Fibroblast of pulmonary artery (primary cell): ENCODE measurements at regions not wholly inside any gene's neighbourhood (a gene's known extent, or its start where the extent isn't known, plus 50 kb on each side); places are given as distances from the start of the nearest gene placed in this dataset.
"Not testable (repeated sequence)": the region's sequence is repeated elsewhere in the genome, so short reads cannot be mapped to it uniquely, and the experiment has no call there.

Source experiments
- DNase-seq: peaks from one replicate; pipeline ENCODE4 v3.0.0-alpha.2; 2010; ENCODE audit warnings: low read depth
- H3K4me3 ChIP-seq: replicated peaks from 2 replicates; pipeline ENCODE4 v1.5.1; 2011; ENCODE audit warnings: low read depth, mild to moderate bottlenecking, control low read depth, low read length, moderate library complexity
- TF ChIP-seq, protein P1 (sequence below): IDR thresholded peaks from 2 replicates; pipeline ENCODE4 v1.5.1; 2011; ENCODE audit warnings: mild to moderate bottlenecking, control low read depth, low read length, inconsistent platforms; ENCODE audit errors: missing control alignments

DNA sequence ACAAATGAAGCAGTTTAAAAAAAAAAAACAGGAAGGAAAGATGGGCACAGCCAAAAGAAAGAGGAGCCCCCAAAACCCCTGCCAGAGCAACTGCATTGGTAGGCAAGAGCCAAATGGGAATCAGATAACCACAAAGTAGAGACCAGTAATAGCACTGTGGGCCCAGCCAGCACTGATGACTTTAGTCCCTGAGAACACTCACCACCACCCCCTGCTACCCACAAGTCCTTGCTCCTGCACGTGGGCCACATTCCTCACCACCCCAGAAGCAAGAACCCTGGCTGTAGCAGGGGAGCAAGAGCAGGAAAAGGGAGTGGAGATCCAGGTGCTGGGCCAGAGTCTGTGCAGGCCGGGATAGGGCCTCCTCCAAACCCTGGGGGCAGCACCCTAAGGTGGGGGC, 86.1 kb downstream of the RRAGC start:
- H3K4me3 ChIP-seq, result no peak overlapping the region
- DNase-seq, result no peak
- TF ChIP-seq, protein P1, sequence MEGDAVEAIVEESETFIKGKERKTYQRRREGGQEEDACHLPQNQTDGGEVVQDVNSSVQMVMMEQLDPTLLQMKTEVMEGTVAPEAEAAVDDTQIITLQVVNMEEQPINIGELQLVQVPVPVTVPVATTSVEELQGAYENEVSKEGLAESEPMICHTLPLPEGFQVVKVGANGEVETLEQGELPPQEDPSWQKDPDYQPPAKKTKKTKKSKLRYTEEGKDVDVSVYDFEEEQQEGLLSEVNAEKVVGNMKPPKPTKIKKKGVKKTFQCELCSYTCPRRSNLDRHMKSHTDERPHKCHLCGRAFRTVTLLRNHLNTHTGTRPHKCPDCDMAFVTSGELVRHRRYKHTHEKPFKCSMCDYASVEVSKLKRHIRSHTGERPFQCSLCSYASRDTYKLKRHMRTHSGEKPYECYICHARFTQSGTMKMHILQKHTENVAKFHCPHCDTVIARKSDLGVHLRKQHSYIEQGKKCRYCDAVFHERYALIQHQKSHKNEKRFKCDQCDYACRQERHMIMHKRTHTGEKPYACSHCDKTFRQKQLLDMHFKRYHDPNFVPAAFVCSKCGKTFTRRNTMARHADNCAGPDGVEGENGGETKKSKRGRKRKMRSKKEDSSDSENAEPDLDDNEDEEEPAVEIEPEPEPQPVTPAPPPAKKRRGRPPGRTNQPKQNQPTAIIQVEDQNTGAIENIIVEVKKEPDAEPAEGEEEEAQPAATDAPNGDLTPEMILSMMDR, result no peak

DNA sequence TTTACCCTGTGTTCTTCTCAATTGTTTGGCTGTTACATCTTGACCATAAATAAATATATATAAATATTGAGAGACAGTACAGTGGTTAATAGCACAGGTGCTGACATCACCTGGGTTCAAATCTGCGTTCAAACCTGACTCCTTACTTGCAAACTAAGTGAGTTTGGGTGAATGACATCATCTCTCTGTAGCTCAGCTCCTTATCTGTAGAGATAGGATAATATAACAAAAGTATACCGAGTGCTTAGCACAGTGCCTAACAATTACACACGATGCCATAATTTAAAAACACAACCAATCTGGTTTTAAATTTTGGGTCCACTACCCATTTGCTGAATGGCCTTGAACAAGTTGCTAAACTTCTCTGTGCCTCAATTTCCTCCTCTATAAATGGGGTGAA, 86.6 kb downstream of the RRAGC start:
- H3K4me3 ChIP-seq, result no peak overlapping the region
- no peak for DNase-seq
- TF ChIP-seq, protein P1, result no peak

DNA sequence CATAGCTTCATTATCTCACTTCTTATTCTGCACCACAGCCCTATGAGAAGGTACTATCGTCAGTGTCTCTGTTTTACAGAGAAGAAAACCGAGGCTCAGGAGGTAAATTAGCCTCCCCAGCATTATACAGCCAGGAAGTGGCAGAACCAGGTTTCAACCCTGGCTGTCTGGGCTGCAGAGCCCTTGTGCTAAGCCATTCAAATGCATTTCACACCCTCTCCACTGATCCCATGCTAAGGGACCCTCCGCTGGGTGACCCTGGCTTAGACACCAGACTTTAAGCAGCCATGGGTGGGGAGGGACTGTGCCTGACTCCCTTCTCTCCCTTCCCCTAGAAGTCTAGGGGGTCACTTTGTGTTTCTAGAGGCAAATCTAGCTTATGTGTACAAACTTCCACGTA, 87.5 kb downstream of the RRAGC start:
- DNase-seq, result no peak
- TF ChIP-seq, protein P1, result no peak

DNA sequence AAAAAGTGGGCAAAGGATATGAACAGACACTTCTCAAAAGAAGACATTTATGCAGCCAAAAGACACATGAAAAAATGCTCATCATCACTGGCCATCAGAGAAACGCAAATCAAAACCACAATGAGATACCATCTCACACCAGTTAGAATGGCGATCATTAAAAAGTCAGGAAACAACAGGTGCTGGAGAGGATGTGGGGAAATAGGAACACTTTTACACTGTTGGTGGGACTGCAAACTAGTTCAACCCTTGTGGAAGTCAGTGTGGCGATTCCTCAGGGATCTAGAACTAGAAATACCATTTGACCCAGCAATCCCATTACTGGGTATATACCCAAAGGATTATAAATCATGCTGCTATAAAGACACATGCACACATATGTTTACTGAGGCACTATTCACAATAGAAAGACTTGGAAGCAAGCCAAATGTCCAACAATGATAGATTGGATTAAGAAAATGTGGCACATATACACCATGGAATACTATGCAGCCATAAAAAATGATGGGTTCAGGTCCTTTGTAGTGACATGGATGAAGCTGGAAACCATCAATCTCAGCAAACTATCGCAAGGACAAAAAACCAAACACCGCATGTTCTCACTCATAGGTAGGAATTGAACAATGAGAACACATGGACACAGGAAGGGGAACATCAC, 88.9 kb downstream of the RRAGC start:
- H3K4me3 ChIP-seq, DNase-seq: not testable (repeated sequence)

More for the DNA sequence above, 87.5 kb downstream of the RRAGC start:
- no peak overlapping the region for H3K4me3 ChIP-seq

DNA sequence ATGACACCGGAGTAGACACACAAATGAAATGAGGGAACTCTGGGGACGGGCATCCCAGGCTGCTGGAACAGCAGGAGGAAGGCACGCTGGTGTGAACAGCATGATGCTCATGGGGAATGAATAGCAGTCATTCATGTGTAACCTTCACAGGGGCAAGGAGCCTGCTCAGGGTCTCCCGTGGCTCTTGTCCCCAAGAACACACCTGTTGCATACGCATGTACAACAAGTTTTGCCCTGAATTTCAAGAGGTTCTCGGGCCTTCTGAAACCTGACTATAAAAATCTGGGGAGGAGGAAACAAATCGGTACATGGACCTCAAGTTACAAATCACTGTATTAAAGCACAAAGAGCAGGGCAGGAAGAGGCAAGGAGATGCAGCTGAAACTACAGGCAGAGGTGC, 93.4 kb downstream of the RRAGC start:
- TF ChIP-seq, protein P1, result no peak
- no peak overlapping the region for H3K4me3 ChIP-seq
- no peak for DNase-seq

DNA sequence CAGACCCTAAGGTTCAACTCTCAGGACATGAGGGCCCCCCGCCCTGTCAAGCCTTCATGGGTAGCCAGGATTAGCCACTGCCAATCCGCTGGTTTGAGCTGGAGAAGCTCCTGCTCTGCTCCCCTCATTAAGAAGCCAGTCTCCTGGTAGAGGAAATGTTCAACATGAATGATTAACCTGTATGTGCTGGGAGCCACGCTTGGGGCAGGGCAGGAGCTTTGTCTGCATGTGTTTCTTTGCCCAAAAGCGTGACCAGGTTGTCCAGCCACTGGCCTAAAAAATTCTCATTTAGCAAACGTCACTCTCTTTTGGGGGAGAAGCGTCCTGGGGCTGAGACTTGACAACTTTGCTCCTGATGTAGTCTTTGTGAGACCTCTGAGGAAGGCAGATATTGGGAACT, 96.5 kb downstream of the RRAGC start:
- no peak for DNase-seq
- TF ChIP-seq, protein P1, result no peak
- no peak overlapping the region for H3K4me3 ChIP-seq

DNA sequence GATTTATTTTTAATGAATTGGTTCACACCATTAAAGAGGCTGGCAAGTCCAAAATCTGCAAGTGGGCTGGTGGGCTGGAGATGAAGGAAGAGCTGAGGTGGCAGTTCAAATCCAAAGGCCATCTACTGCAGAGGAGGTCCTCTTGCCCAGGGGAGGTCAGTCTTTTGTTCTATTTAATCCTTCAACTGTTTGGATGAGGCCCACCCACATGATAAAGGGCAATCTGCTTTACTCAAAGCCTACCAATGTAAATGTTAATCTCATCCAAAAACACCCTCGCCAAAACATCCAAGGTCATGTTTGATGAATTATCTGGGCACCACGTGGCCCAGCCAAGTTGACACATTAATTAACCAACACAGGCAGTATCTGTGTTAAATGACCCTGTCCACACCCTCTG, 99.0 kb downstream of the RRAGC start:
- TF ChIP-seq, protein P1, result no peak
- DNase-seq, result no peak

DNA sequence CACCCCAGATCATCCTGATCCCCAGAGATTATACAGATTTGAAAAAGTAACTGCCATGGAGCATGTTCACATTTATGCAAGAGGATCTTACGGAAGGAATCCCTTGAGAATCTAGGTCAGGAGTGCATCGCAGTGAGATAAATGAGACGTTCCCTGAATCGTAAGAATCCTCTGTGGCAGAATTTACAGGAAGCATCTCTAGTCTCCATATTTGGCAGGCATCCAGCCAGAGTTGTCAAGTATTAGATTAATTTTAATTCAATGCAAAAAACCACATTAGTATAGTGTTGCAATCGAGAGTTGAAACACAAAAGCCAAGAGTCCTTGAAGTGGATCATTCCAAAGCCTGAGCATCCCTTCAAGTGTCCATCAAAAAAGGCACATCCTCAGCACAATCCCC, 100.8 kb downstream of the RRAGC start:
- DNase-seq, result no peak
- TF ChIP-seq, protein P1, result no peak
- no peak overlapping the region for H3K4me3 ChIP-seq

More for the DNA sequence above, 99.0 kb downstream of the RRAGC start:
- no peak overlapping the region for H3K4me3 ChIP-seq
